IMR-90 (cell line): ENCODE measurements at regions not wholly inside any gene's neighbourhood (a gene's known extent, or its start where the extent isn't known, plus 50 kb on each side); places are given as distances from the start of the nearest gene placed in this dataset.

ENCODE experiments used
- ATAC-seq: fragments of 200-7000 bp; cut with Tn5 transposase; 2 replicates; pipeline ENCODE4 v1.9.1; 2020; ENCODE audit warnings: low read depth, mild to moderate bottlenecking, moderate library complexity
- BruUV-seq: library from RNA; stranded (reverse); fragments of 400-500 nt; replicated peaks from 2 replicates; lab custom pipeline; 2021; lab: Mats Ljungman, UMichigan
- CTCF ChIA-PET: fragments of 300-600 bp; formaldehyde crosslinking; extraction: SDS; loops from one replicate; lab custom pipeline; 2021; ENCODE audit warnings: antibody characterized with exemption; lab: Yijun Ruan, JAX
- POLR2A ChIA-PET: fragments of 300-600 bp; sonication (Branson Sonifier 250); formaldehyde crosslinking; loops from one replicate; lab custom pipeline; 2022; ENCODE audit warnings: antibody characterized with exemption; ENCODE audit not compliant: unreplicated experiment; lab: Charles Lee
- DNase-seq: peaks from one replicate; pipeline ENCODE4 v3.0.0; 2013
- H2AFZ ChIP-seq: replicated peaks from 2 replicates; pipeline ENCODE3; 2013; ENCODE audit warnings: low read length, mild to moderate bottlenecking; ENCODE audit not compliant: poor library complexity
- H2AK5ac ChIP-seq: 2 replicates; pipeline ENCODE4 v1.6.1; 2013; ENCODE audit warnings: low read depth, low read length, inconsistent platforms
- H2AK9ac ChIP-seq: replicated peaks from 2 replicates; pipeline ENCODE3; 2013; ENCODE audit warnings: mild to moderate bottlenecking, low read depth, low read length, moderate library complexity; ENCODE audit not compliant: poor library complexity
- H2BK120ac ChIP-seq: 2 replicates; pipeline ENCODE4 v1.6.1; 2013; ENCODE audit warnings: low read depth, low read length, inconsistent platforms
- H2BK15ac ChIP-seq: 3 replicates; pipeline ENCODE4 v1.6.1; 2013; ENCODE audit warnings: low read depth, low read length, inconsistent platforms
- H2BK20ac ChIP-seq: 2 replicates; pipeline ENCODE4 v1.6.1; 2013; ENCODE audit warnings: low read depth, mild to moderate bottlenecking, inconsistent platforms, low read length, moderate library complexity
- H2BK5ac ChIP-seq: 2 replicates; pipeline ENCODE4 v1.6.1; 2013; ENCODE audit warnings: mild to moderate bottlenecking, low read depth, low read length, inconsistent platforms; ENCODE audit not compliant: poor library complexity, severe bottlenecking
- H3K14ac ChIP-seq: replicated peaks from 2 replicates; pipeline ENCODE4 v1.6.1; 2013; ENCODE audit warnings: low read depth, low read length, inconsistent platforms
- H3K18ac ChIP-seq: 2 replicates; pipeline ENCODE4 v1.6.1; 2013; ENCODE audit warnings: low read depth, low read length, control low read depth
- H3K23ac ChIP-seq: 2 replicates; pipeline ENCODE4 v1.6.1; 2013; ENCODE audit warnings: low read depth, low read length, inconsistent platforms
- H3K27ac ChIP-seq: 2 replicates; pipeline ENCODE4 v1.5.1; 2013; ENCODE audit warnings: mild to moderate bottlenecking, control low read depth, low read length; ENCODE audit not compliant: insufficient read depth
- H3K27me3 ChIP-seq: 2 replicates; pipeline ENCODE4 v1.6.1; 2013; ENCODE audit warnings: low read length; ENCODE audit not compliant: control insufficient read depth, insufficient read depth
- H3K36me3 ChIP-seq: 2 replicates; pipeline ENCODE4 v1.6.1; 2013; ENCODE audit warnings: low read length, mixed read lengths; ENCODE audit not compliant: control insufficient read depth, insufficient read depth
- H3K4ac ChIP-seq: 2 replicates; pipeline ENCODE4 v1.6.1; 2013; ENCODE audit warnings: low read depth, low read length, inconsistent platforms
- H3K4me1 ChIP-seq: 2 replicates; pipeline ENCODE4 v1.6.1; 2013; ENCODE audit warnings: low read length, mixed read lengths; ENCODE audit not compliant: control insufficient read depth, insufficient read depth
- H3K4me2 ChIP-seq: 2 replicates; pipeline ENCODE4 v1.6.1; 2013; ENCODE audit warnings: low read depth, mild to moderate bottlenecking, control low read depth, low read length, moderate library complexity
- H3K4me3 ChIP-seq: 2 replicates; pipeline ENCODE4 v1.5.1; 2013; ENCODE audit warnings: low read depth, mild to moderate bottlenecking, control low read depth, low read length, moderate library complexity; ENCODE audit not compliant: insufficient read depth
- H3K56ac ChIP-seq: 2 replicates; pipeline ENCODE4 v1.6.1; 2013; ENCODE audit warnings: low read length, inconsistent platforms; ENCODE audit not compliant: insufficient read depth; ENCODE audit errors: extremely low read depth
- H3K79me1 ChIP-seq, 2 experiments: 2 replicates each; pipeline ENCODE4 v1.6.1; 2013; ENCODE audit warnings: low read length in 2 of 2, inconsistent platforms in 1 of 2, low read depth in 1 of 2
- H3K9ac ChIP-seq: 2 replicates; pipeline ENCODE4 v1.6.1; 2013; ENCODE audit warnings: low read depth, low read length, control low read depth
- H3K9me1 ChIP-seq: 2 replicates; pipeline ENCODE4 v1.6.1; 2013; ENCODE audit warnings: low read length, inconsistent platforms; ENCODE audit not compliant: insufficient read depth
- H3K9me3 ChIP-seq: 2 replicates; pipeline ENCODE4 v1.6.1; 2013; ENCODE audit warnings: low read length; ENCODE audit not compliant: control insufficient read depth, insufficient read depth
- H4K20me1 ChIP-seq: 2 replicates; pipeline ENCODE4 v1.6.1; 2013; ENCODE audit warnings: low read length, inconsistent platforms; ENCODE audit not compliant: insufficient read depth
- H4K5ac ChIP-seq: 2 replicates; pipeline ENCODE4 v1.6.1; 2013; ENCODE audit warnings: mild to moderate bottlenecking, low read depth, low read length, control low read depth
- H4K8ac ChIP-seq, 2 experiments: 2 replicates each; pipeline ENCODE4 v1.6.1; 2013; ENCODE audit warnings: low read depth in 2 of 2, low read length in 2 of 2, control low read depth in 1 of 2, inconsistent platforms in 1 of 2
- H4K91ac ChIP-seq: 2 replicates; pipeline ENCODE4 v1.6.1; 2013; ENCODE audit warnings: low read depth, low read length, inconsistent platforms; ENCODE audit not compliant: insufficient read depth
- BHLHE40 ChIP-seq: fragments of 150-350 bp; IDR thresholded peaks from 2 replicates; pipeline ENCODE4 v1.6.1; 2016; ENCODE audit warnings: mild to moderate bottlenecking, low read depth, low read length
- CEBPB ChIP-seq: IDR thresholded peaks from 2 replicates; pipeline ENCODE4 v1.6.1; 2012; ENCODE audit warnings: low read depth, low read length, improper control_type of control experiment
- CHD1 ChIP-seq: IDR thresholded peaks from 2 replicates; pipeline ENCODE4 v1.6.1; 2012; ENCODE audit warnings: low read depth, low read length, improper control_type of control experiment
- CTCF ChIP-seq: conservative IDR thresholded peaks from 2 replicates; pipeline ENCODE4 v1.5.1; 2012; ENCODE audit warnings: mild to moderate bottlenecking, low read depth, low read length, improper control_type of control experiment
- ELK1 ChIP-seq: fragments of 150-350 bp; IDR thresholded peaks from 2 replicates; pipeline ENCODE4 v1.6.1; 2016; ENCODE audit warnings: low read depth, mild to moderate bottlenecking, low read length, moderate library complexity, borderline replicate concordance
- FOS ChIP-seq: fragments of 150-350 bp; IDR thresholded peaks from 2 replicates; pipeline ENCODE4 v1.6.1; 2016; ENCODE audit warnings: low read depth, low read length
- MAFK ChIP-seq: IDR thresholded peaks from 2 replicates; pipeline ENCODE4 v1.6.1; 2012; ENCODE audit warnings: low read depth, low read length, improper control_type of control experiment
- MAZ ChIP-seq: IDR thresholded peaks from 2 replicates; pipeline ENCODE4 v1.6.1; 2012; ENCODE audit warnings: low read depth, mild to moderate bottlenecking, low read length, improper control_type of control experiment, moderate library complexity, borderline replicate concordance
- MXI1 ChIP-seq: IDR thresholded peaks from 2 replicates; pipeline ENCODE4 v1.6.1; 2012; ENCODE audit warnings: low read depth, mild to moderate bottlenecking, low read length, moderate library complexity, borderline replicate concordance
- NFE2L2 ChIP-seq: fragments of 150-350 bp; IDR thresholded peaks from 2 replicates; pipeline ENCODE4 v1.6.1; 2016; ENCODE audit warnings: low read depth, mild to moderate bottlenecking, low read length
- POLR2A ChIP-seq: IDR thresholded peaks from 2 replicates; pipeline ENCODE4 v1.6.1; 2012; ENCODE audit warnings: mild to moderate bottlenecking, low read depth, low read length
- RAD21 ChIP-seq: IDR thresholded peaks from 2 replicates; pipeline ENCODE4 v1.6.1; 2012; ENCODE audit warnings: low read length, improper control_type of control experiment
- RCOR1 ChIP-seq: IDR thresholded peaks from 2 replicates; pipeline ENCODE4 v1.6.1; 2012; ENCODE audit warnings: mild to moderate bottlenecking, low read length, improper control_type of control experiment; ENCODE audit not compliant: insufficient replicate concordance
- RFX5 ChIP-seq: IDR thresholded peaks from 2 replicates; pipeline ENCODE4 v1.8.0; 2012; ENCODE audit warnings: low read depth, mild to moderate bottlenecking, low read length, moderate library complexity
- SMC3 ChIP-seq: fragments of 150-350 bp; IDR thresholded peaks from 2 replicates; pipeline ENCODE4 v1.6.1; 2016; ENCODE audit warnings: low read depth, mild to moderate bottlenecking, antibody characterized with exemption, low read length, moderate library complexity
- USF2 ChIP-seq: fragments of 150-350 bp; IDR thresholded peaks from 2 replicates; pipeline ENCODE4 v1.6.1; 2017; ENCODE audit warnings: mild to moderate bottlenecking, antibody characterized with exemption, low read length, low read depth
- WGBS, 2 experiments: methylation state at CpG; one replicate each; pipeline versions ENCODE4 v1.1.5 to v1.1.7; 2013; ENCODE audit warnings: missing lambda C conversion rate in 2 of 2; ENCODE audit not compliant: insufficient read length in 1 of 2; ENCODE audit errors: extremely low coverage in 2 of 2; 5-methylcytosine and 5-hydroxymethylcytosine counted together
- dilution Hi-C: fragments of 300-500 bp; cut with HindIII; formaldehyde crosslinking; loops from one replicate; pipeline ENCODE4 v1.14.3; 2018; ENCODE audit warnings: low sequenced_read_pairs; ENCODE audit not compliant: unreplicated experiment
- in situ Hi-C: fragments of 300-500 bp; cut with MboI; formaldehyde crosslinking; loops from 3 replicates; pipeline ENCODE4 v1.14.3; 2019; ENCODE audit warnings: low sequenced_read_pairs, inconsistent platforms, mixed read lengths
- intact Hi-C: fragments of 100-400 bp; cut with micrococcal nuclease; formaldehyde crosslinking; loops from 2 replicates; pipeline ENCODE4 v1.10.0; 2022

GRCh38 chrX:122078079-122078478, 1030.7 kb downstream of the GLUD2 start:
- no TSS peak for BruUV-seq
- no peak for ATAC-seq

More at GRCh38 chrX:122078079-122078478, 1030.7 kb downstream of the GLUD2 start:
- no peak overlapping the region for H2BK15ac ChIP-seq
- H3K27ac ChIP-seq = no peak overlapping the region
- H3K23ac ChIP-seq = no peak overlapping the region
- no peaks in the 10 kb centered on the region for H4K20me1 ChIP-seq
- intact Hi-C loops = no loop called here
- no peak for TF ChIP-seq MAZ
- TF ChIP-seq RAD21 = no peak
- no peak for TF ChIP-seq USF2
- no peak for TF ChIP-seq BHLHE40
- TF ChIP-seq ELK1 = no peak
- TF ChIP-seq CEBPB = no peak
- TF ChIP-seq CTCF = no peak
- no peak for TF ChIP-seq NFE2L2
- TF ChIP-seq RFX5 = no peak
- no peak for TF ChIP-seq CHD1
- TF ChIP-seq MXI1 = no peak
- TF ChIP-seq POLR2A = no peak
- TF ChIP-seq SMC3 = no peak
- TF ChIP-seq FOS = no peak
- no peak for TF ChIP-seq MAFK
- no peak for TF ChIP-seq RCOR1
- H3K9ac ChIP-seq = no peak overlapping the region
- WGBS, 2 experiments = no CpG with 5 or more reads among the region's 1 CpG
- no peak for DNase-seq
- no peaks in the 10 kb centered on the region for H3K36me3 ChIP-seq
- H4K8ac ChIP-seq = no peak overlapping the region
- H4K91ac ChIP-seq = no peak overlapping the region
- no peaks in the 10 kb centered on the region for H3K9me1 ChIP-seq
- H3K4ac ChIP-seq = no peak overlapping the region
- no peak overlapping the region for H3K14ac ChIP-seq
- H2BK120ac ChIP-seq = no peak overlapping the region
- no peak overlapping the region for H2BK5ac ChIP-seq
- no peak overlapping the region for H2BK20ac ChIP-seq
- H3K4me3 ChIP-seq = no peak overlapping the region
- H3K9me3 ChIP-seq = peaks cover 5% of the 10 kb centered on the region; the same call in 1 of the 2 replicates
- no peaks in the 10 kb centered on the region for H3K79me1 ChIP-seq
- H3K4me1 ChIP-seq = no peaks in the 10 kb centered on the region
- H2AK5ac ChIP-seq = no peak overlapping the region
- H3K56ac ChIP-seq = no peak overlapping the region
- H2AK9ac ChIP-seq = no peak overlapping the region
- no peak overlapping the region for H3K18ac ChIP-seq
- H2AFZ ChIP-seq = no peak overlapping the region
- H3K27me3 ChIP-seq = no peaks in the 10 kb centered on the region
- dilution Hi-C loops = no loop called here
- H4K5ac ChIP-seq = no peak overlapping the region
- ChIA-PET CTCF (no interaction called here), POLR2A (no interaction called here)
- H3K4me2 ChIP-seq = no peak overlapping the region
- in situ Hi-C loops = no loop called here
